HG03558 (cell line): ENCODE measurements at regions not wholly inside any gene's neighbourhood (a gene's known extent, or its start where the extent isn't known, plus 50 kb on each side); places are given as distances from the start of the nearest gene placed in this dataset.
"Not testable (repeated sequence)": the region's sequence is repeated elsewhere in the genome, so short reads cannot be mapped to it uniquely, and the experiment has no call there.

Experiments
- ATAC-seq: cut with Tn5 transposase; IDR thresholded peaks from one replicate; pipeline ENCODE4 v1.9.1; 2021; ENCODE audit warnings: moderate number of reproducible peaks; ENCODE audit not compliant: unreplicated experiment; ENCODE audit errors: extremely low read depth

- ATAC-seq, result not testable (repeated sequence)
These were observed 82.7 kb downstream of the XCL2 start for GRCh38 chr1:168461108-168461507.

DNA sequence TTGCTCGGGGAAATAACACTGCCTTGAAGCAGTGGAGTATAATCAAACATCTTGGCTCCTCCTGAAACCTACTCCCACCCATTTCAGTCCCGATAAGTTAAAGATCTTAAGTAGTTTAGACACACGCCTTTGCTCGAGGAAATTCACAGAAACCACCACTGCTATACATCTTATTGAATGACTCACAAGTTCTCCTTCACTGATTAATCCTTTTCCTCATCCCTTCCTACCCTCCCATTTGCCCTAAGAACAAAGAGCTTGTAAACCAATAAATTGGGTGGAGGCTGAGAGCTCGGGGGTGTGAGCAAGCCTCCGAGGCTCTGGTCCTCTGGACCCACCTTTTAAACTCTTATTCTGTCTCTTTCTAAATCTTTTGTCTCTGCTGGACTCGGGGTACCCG lies 86.5 kb downstream of the XCL2 start:
- not testable (repeated sequence) for ATAC-seq

DNA sequence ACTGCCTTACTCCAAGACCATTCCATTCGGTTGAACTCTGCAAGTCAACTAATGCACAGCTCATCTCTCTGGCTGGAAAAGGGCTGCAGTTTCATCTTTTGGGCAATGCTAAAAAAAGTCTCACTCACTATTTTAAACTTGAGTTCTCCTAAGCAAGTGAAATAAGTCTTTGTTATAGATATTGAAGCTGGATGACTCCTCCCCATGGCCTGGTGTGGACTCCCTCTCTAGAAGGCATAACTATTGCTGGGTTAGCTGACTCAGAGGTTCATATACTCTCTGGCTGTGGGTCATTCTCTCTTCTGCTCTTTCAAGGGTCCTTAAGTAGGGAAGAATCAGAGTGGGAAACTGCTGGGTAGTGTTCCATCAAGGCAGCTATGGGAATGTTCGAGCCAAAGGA lies 88.0 kb downstream of the XCL2 start:
- no peak for ATAC-seq

GRCh38 chr1:168454211-168454815 lies 89.5 kb downstream of the XCL2 start:
- no peak for ATAC-seq

- no peak for ATAC-seq
These were observed 90.7 kb downstream of the XCL2 start for GRCh38 chr1:168453056-168453455.

DNA sequence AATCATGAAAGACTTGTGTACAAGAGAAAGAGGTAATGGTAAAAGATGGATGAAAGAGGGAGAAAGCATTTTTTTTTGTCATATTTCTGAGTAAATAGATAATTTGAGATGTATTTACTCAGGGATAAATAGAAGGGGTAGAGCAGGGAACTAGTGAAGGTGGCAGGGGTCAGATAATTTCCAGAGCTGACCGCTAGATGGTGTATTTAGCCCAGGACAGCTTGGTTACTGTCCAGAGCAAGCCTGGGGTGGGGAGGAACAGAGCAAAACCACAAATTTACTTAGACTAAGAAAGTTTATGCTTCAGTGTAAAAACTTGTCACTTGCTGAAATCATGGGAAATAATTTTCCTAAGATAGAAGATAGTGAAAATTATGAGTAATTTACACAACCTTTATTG lies 91.5 kb downstream of the XCL2 start:
- no peak for ATAC-seq

GRCh38 chr1:168447871-168448270 lies 95.9 kb downstream of the XCL2 start:
- ATAC-seq, result no peak

DNA sequence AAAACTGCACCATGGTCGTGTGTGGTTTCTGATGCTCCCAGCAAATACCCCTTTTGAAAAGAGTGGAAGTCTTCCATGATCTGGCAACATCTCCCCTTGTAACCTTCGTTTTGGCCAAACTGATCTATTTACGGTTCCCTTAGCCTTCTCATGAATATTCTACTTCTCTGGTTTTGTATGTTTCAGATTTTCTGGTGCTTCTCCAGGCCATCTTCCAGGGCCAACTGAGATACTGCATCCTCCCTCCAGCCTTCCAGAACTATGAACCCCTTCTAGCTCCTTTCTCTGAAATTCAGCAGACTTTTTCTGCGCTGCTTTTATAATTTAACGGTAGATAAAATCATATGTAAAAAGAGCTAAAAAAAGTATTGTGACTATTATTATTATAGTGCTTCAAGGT lies 97.7 kb downstream of the XCL2 start:
- no peak for ATAC-seq

- no peak for ATAC-seq
These were observed 99.9 kb downstream of the XCL2 start for GRCh38 chr1:168443899-168444298.

GRCh38 chr1:168443356-168443755 lies 100.4 kb downstream of the XCL2 start:
- no peak for ATAC-seq

- ATAC-seq, result no peak
These were observed 100.9 kb downstream of the XCL2 start for GRCh38 chr1:168442931-168443330.

GRCh38 chr1:168441745-168442144 lies 102.1 kb downstream of the XCL2 start:
- no peak for ATAC-seq

- ATAC-seq, result peak; percentile 81
These were observed 104.1 kb downstream of the XCL2 start for GRCh38 chr1:168439456-168440375.

DNA sequence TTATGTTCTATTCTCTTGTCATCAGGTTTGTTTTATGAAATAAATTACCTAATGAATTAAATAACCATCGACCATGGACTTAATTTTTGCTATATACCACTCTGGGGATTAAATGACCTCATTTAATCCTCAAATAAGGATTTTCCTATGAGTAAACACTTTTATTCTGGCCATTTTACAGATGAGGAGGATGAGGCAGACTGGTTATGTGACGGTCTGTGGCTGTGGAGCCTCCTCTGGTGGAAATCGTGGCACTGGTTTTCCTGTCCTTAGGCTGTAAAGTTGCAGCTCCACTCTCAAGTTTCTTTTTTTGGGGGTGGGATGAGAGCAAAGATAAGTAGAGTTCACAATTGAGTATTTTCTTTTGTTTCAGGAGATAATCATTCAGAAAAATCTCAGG lies 105.2 kb downstream of the XCL2 start:
- ATAC-seq, result no peak

DNA sequence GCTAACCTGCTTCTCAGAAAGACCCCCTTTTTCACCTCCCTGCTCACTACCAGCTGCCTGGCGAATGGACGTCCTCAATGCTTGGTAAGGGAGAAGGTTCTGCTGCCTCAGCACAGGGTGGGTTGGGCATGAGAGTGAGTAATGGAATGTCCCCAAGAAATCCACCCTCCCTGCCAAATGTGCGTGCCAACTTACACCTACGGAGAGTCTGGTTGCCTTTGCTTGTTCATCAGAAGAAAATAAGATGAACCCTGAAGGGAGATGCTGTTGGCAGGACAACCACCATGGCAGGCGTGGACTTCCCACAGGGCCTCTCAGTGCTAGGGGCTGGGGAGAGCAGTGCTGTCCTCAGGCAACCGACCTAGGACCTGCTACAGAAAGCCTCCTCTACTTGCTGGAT lies 106.0 kb downstream of the XCL2 start:
- no peak for ATAC-seq

DNA sequence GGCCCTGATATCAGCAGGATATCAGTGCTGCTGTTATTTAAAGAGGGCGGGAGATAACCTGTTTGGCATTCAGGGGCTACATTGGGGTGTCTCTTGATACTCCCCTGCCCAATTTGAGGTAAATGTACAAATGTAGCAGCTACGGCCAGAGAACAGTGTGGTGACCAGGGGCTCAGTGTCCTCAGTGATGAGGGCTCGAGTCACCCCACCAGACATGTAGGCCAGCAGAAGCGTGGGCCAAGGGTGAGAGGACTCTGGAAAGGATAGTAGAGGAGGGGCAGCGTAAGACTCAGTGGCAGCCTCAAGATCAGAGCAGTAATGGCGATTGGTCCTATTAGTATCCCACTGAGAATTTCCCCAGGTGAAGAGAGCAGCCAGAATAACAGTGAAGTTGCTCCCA lies 108.4 kb downstream of the XCL2 start:
- ATAC-seq, result no peak

DNA sequence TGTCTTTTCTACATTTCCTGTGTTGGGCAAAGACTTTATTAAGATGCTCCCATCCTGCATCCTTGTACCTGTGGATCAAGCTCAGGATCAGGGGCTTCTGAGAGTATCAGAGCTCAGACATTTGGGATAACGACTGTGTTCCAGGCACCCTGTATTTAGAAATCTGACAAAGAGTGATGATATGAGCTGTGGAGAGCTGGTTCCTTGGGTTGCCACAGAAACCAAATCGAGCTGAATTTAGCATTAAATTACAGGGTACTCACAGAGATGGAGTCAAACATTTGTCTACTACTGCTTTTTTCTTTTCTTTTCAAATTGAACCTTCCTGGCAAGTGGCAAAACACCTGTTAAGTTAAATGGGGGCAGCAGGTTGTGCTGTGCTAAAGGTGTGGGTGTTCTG lies 110.6 kb downstream of the XCL2 start:
- no peak for ATAC-seq

- no peak for ATAC-seq
These were observed 111.9 kb downstream of the XCL2 start for GRCh38 chr1:168431882-168432281.

DNA sequence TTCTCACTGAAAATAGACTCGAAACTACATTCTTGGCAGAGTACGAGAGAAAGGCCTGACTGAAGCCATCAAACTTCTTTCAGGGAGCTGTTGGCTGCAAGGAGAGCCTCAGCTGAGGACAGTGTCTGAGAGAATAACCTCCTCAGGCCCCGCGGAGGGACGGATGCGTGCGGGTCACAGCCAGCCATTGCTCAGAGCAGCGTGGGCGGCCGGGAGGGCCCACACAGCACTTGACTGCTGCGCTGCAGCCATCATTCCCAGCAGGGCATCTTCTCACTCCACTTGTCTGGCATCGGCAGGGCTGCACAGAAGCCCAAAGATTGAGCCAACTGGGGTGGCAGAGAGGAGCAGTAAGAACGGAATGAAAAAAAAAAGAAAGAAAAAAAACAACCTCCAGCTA lies 113.5 kb downstream of the XCL2 start:
- no peak for ATAC-seq

- ATAC-seq, result no peak
These were observed 115.6 kb downstream of the XCL2 start for GRCh38 chr1:168428063-168428731.

GRCh38 chr1:168427051-168427450 lies 116.7 kb downstream of the XCL2 start:
- no peak for ATAC-seq
